HCT116 (cell line): ENCODE measurements at regions not wholly inside any gene's neighbourhood (a gene's known extent, or its start where the extent isn't known, plus 50 kb on each side); places are given as distances from the start of the nearest gene placed in this dataset.

Experiments used
- ATAC-seq: fragments of 200-7000 bp; cut with Tn5 transposase; 2 replicates; pipeline ENCODE4 v1.9.1; 2020; ENCODE audit warnings: mild to moderate bottlenecking, moderate library complexity
- BruUV-seq: library from RNA; stranded (reverse); fragments of 400-500 nt; replicated peaks from 2 replicates; lab custom pipeline; 2021; lab: Mats Ljungman, UMichigan
- CTCF ChIA-PET: fragments of 300-600 bp; sonication (Branson Sonifier 250); formaldehyde crosslinking; loops from one replicate; lab custom pipeline; 2021; ENCODE audit warnings: antibody characterized with exemption; lab: Charles Lee
- POLR2A ChIA-PET: fragments of 300-600, 350-600 bp; sonication (Branson Sonifier 250); formaldehyde crosslinking; loops from one replicate; lab custom pipeline; 2021; ENCODE audit warnings: antibody characterized with exemption; lab: Charles Lee
- RAD21 ChIA-PET, 2 experiments: fragments of 300-600 bp; sonication (Branson Sonifier 250); formaldehyde crosslinking; loops; one replicate each; lab custom pipeline; 2023; ENCODE audit warnings: low total read pairs in 2 of 2; ENCODE audit not compliant: uncharacterized antibody in 2 of 2, unreplicated experiment in 2 of 2, low non-redundant PET in 1 of 2; lab: Charles Lee
- DNase-seq: peaks from one replicate; pipeline ENCODE4 v3.0.0-alpha.2; 2010; ENCODE audit warnings: low read depth, low spot score
- H2AFZ ChIP-seq: fragments of 200-600 bp; shearing (Covaris generic), sonication (generic); 2 replicates; pipeline ENCODE4 v1.6.1; 2017; ENCODE audit warnings: low read depth, mixed run types, mixed read lengths, antibody characterized with exemption, low read length; ENCODE audit not compliant: poor library complexity, severe bottlenecking
- H3K27ac ChIP-seq: 2 replicates; pipeline ENCODE4 v1.5.1; 2012; ENCODE audit warnings: low read depth, low read length
- H3K27me3 ChIP-seq: fragments of 200-600 bp; sonication (generic); 2 replicates; pipeline ENCODE4 v1.6.1; 2016; ENCODE audit warnings: mixed run types, low read length, mixed read lengths; ENCODE audit not compliant: insufficient read depth
- H3K36me3 ChIP-seq, 2 experiments: fragments of 200-500 bp in 1 of 2; fragments of 200-600 bp in 1 of 2; sonication (Bioruptor generic) in 1 of 2; sonication (generic) in 1 of 2; 2 replicates each; pipeline versions ENCODE4 v1.5.1 to v1.6.1; 2014 to 2016; ENCODE audit warnings: low read length in 2 of 2, inconsistent platforms in 1 of 2, mixed read lengths in 1 of 2, mixed run types in 1 of 2; ENCODE audit not compliant: insufficient read depth in 2 of 2, control insufficient read depth in 1 of 2
- H3K4me1 ChIP-seq, 2 experiments: fragments of 200-600 bp in 1 of 2; sonication (generic) in 1 of 2; 2 replicates each; pipeline versions ENCODE4 v1.5.1 to v1.6.1; 2012 to 2017; ENCODE audit warnings: low read length in 2 of 2, inconsistent platforms in 1 of 2, mild to moderate bottlenecking in 1 of 2, mixed read lengths in 1 of 2, mixed run types in 1 of 2, moderate library complexity in 1 of 2; ENCODE audit not compliant: insufficient read depth in 2 of 2, control insufficient read depth in 1 of 2
- H3K4me2 ChIP-seq: fragments of 200-600 bp; sonication (generic); 2 replicates; pipeline ENCODE4 v1.6.1; 2017; ENCODE audit warnings: mixed run types, low read length, mixed read lengths
- H3K4me3 ChIP-seq, 2 experiments: fragments of 200-600 bp in 1 of 2; sonication (generic) in 1 of 2; replicated peaks in 1 of 2; 2 replicates each; pipeline ENCODE4 v1.5.1; 2011 to 2016; ENCODE audit warnings: low read length in 2 of 2, control low read depth in 1 of 2, low read depth in 1 of 2, mild to moderate bottlenecking in 1 of 2, mixed read lengths in 1 of 2, mixed run types in 1 of 2
- H3K79me2 ChIP-seq: fragments of 200-600 bp; sonication (generic); 2 replicates; pipeline ENCODE4 v1.6.1; 2017; ENCODE audit warnings: mild to moderate bottlenecking, mixed run types, low read length, moderate library complexity, mixed read lengths; ENCODE audit not compliant: insufficient read depth
- H3K9ac ChIP-seq: fragments of 200-600 bp; sonication (generic); 2 replicates; pipeline ENCODE4 v1.6.1; 2016; ENCODE audit warnings: low read length, mixed read lengths
- H3K9me2 ChIP-seq: fragments of 200-600 bp; sonication (generic), shearing (Covaris generic); 2 replicates; pipeline ENCODE4 v1.6.1; 2017; ENCODE audit warnings: mixed run types, mild to moderate bottlenecking, moderate library complexity; ENCODE audit not compliant: insufficient read depth
- H3K9me3 ChIP-seq, 2 experiments: fragments of 200-500 bp in 1 of 2; fragments of 200-600 bp in 1 of 2; sonication (Bioruptor generic) in 1 of 2; sonication (generic) in 1 of 2; 2 replicates each; pipeline ENCODE4 v1.6.1; 2014 to 2017; ENCODE audit warnings: low read length in 2 of 2, mixed read lengths in 2 of 2, inconsistent platforms in 1 of 2, low read depth in 1 of 2, mild to moderate bottlenecking in 1 of 2, mixed run types in 1 of 2, moderate library complexity in 1 of 2; ENCODE audit not compliant: control insufficient read depth in 1 of 2, insufficient read depth in 1 of 2
- H4K20me1 ChIP-seq: fragments of 200-600 bp; sonication (generic), shearing (Covaris generic); 2 replicates; pipeline ENCODE4 v1.6.1; 2017; ENCODE audit warnings: mixed run types, mild to moderate bottlenecking, moderate library complexity; ENCODE audit not compliant: insufficient read depth
- CBX3 ChIP-seq: IDR thresholded peaks from 2 replicates; pipeline ENCODE4 v1.6.1; 2012; ENCODE audit warnings: low read depth
- CTCF ChIP-seq, 3 experiments: fragments of 200-600 bp in 1 of 3; sonication (generic) in 1 of 3; IDR thresholded peaks in 2 of 3; conservative IDR thresholded peaks in 1 of 3; 2 replicates each; pipeline ENCODE4 v1.5.1; 2012 to 2017; ENCODE audit warnings: low read depth in 2 of 3, low read length in 2 of 3, antibody characterized with exemption in 1 of 3, borderline replicate concordance in 1 of 3, control low read depth in 1 of 3, mild to moderate bottlenecking in 1 of 3, mixed read lengths in 1 of 3, mixed run types in 1 of 3, moderate library complexity in 1 of 3; ENCODE audit not compliant: insufficient read depth in 1 of 3
- EZH2 ChIP-seq: fragments of 200-600 bp; sonication (generic); IDR thresholded peaks from 2 replicates; pipeline ENCODE4 v1.6.1; 2017; ENCODE audit warnings: antibody characterized with exemption, mixed run types
- RAD21 ChIP-seq: IDR thresholded peaks from 2 replicates; pipeline ENCODE4 v1.6.1; 2012; ENCODE audit warnings: low read depth, mild to moderate bottlenecking
- SP1 ChIP-seq: IDR thresholded peaks from 2 replicates; pipeline ENCODE4 v1.6.1; 2012; ENCODE audit warnings: low read depth
- TCF7L2 ChIP-seq: IDR thresholded peaks from 2 replicates; pipeline ENCODE4 v1.7.0; 2011; ENCODE audit warnings: borderline replicate concordance, inconsistent platforms; ENCODE audit not compliant: insufficient read depth, insufficient read length; ENCODE audit errors: extremely low read depth
- intact Hi-C: fragments of 100-400 bp; cut with micrococcal nuclease; formaldehyde crosslinking; loops from 2 replicates; pipeline ENCODE4 v1.10.0; 2022

- H3K9me2 ChIP-seq: no peaks in the 10 kb centered on the region
- no peak overlapping the region for H2AFZ ChIP-seq
- H4K20me1 ChIP-seq: no peaks in the 10 kb centered on the region
- no peaks in the 10 kb centered on the region for H3K79me2 ChIP-seq
- intact Hi-C loops: loop anchor here (10.0 kb wide), 1 partner anchor 561 kb away; no protein-coding TSS in a partner anchor
- H3K4me1 ChIP-seq: no peaks in the 10 kb centered on the region; a peak in 1 of 4 replicates
- DNase-seq (no peak), ATAC-seq (peak; percentile 76)
- RAD21 ChIA-PET: interaction anchor here in 1 of 2 experiments (0.6 kb wide), 1 partner anchor 72 kb away, joined by 5 read pairs; no protein-coding TSS in a partner anchor
- no peaks in the 10 kb centered on the region for H3K27me3 ChIP-seq
- H3K9me3 ChIP-seq: no peaks in the 10 kb centered on the region; a peak in 1 of 4 replicates
- POLR2A ChIA-PET: no interaction called here
- H3K4me3 ChIP-seq: no peak overlapping the region
- H3K27ac ChIP-seq: no peak overlapping the region
- peak in 2 of 3 experiments; percentile 28 to 37; a peak in 4 of 6 replicates for TF ChIP-seq CTCF (IDR thresholded peaks at IDR 0.05 in 2 of 3, conservative IDR thresholded peaks at IDR 0.05 in 1 of 3; ENCODE audit: borderline replicate concordance in 1 of 3, insufficient read depth in 1 of 3, low read depth in 2 of 3, low read length in 2 of 3)
- TF ChIP-seq CBX3: no peak
- no peak for TF ChIP-seq RAD21
- no peak for TF ChIP-seq EZH2
- TF ChIP-seq TCF7L2: no peak
- TF ChIP-seq SP1: no peak
- no peak overlapping the region for H3K4me2 ChIP-seq
- CTCF ChIA-PET: no interaction called here
- no peaks in the 10 kb centered on the region for H3K36me3 ChIP-seq
- no peak overlapping the region for H3K9ac ChIP-seq
- no TSS peak for BruUV-seq
Measured at GRCh38 chr17:65423346-65424140, 137.9 kb downstream of the AXIN2 start.
